K562 (cell line): ENCODE measurements at regions not wholly inside any gene's neighbourhood (a gene's known extent, or its start where the extent isn't known, plus 50 kb on each side); places are given as distances from the start of the nearest gene placed in this dataset.

Source experiments
- ATAC-seq: fragments of 200-7000 bp; cut with Tn5 transposase; 3 replicates; pipeline ENCODE4 v1.9.1; 2020; ENCODE audit warnings: moderate library complexity
- BruUV-seq: library from RNA; stranded (reverse); fragments of 400-500 nt; replicated peaks from 2 replicates; lab custom pipeline; 2021; lab: Mats Ljungman, UMichigan
- CTCF ChIA-PET: fragments of 300-600 bp; formaldehyde crosslinking; extraction: SDS; loops from one replicate; lab custom pipeline; 2021; ENCODE audit warnings: low intra/inter-chr PET ratio; lab: Yijun Ruan, JAX
- POLR2A ChIA-PET: fragments of 300-600, 350-650 bp; sonication (Branson Sonifier 250); formaldehyde crosslinking; extraction: SDS; loops from one replicate; lab custom pipeline; 2021; ENCODE audit warnings: antibody characterized with exemption, inconsistent platforms; lab: Yijun Ruan, JAX
- DNase-seq, 4 experiments: peaks; one replicate each; pipeline versions ENCODE4 v3.0.0 to v3.0.0-alpha.2; 2011 to 2018; ENCODE audit warnings: low spot score in 3 of 4, mixed read lengths in 3 of 4; ENCODE audit errors: extremely low read depth in 1 of 4
- FAIRE-seq: peaks from 2 replicates; lab custom pipeline; 2011; peaks lifted over from hg19 to GRCh38; lab: Jason Lieb, UNC
- H2AFZ ChIP-seq: 2 replicates; pipeline ENCODE4 v1.6.0; 2011; ENCODE audit warnings: low read depth, low read length, control low read depth, inconsistent platforms
- H3K27ac ChIP-seq: fragments of 200-600 bp; 3 replicates; pipeline ENCODE4 v1.8.0; 2011; ENCODE audit warnings: low read depth, mild to moderate bottlenecking, control low read depth, inconsistent platforms, low read length, moderate library complexity, mixed read lengths; ENCODE audit errors: extremely low read depth
- H3K27me3 ChIP-seq, 2 experiments: fragments of 300-600 bp in 1 of 2; 2 replicates in 1 of 2; 3 replicates in 1 of 2; pipeline versions ENCODE4 v1.6.0 to v1.8.0; 2011; ENCODE audit warnings: inconsistent platforms in 2 of 2, low read length in 2 of 2, mild to moderate bottlenecking in 1 of 2, mixed read lengths in 1 of 2, moderate library complexity in 1 of 2; ENCODE audit not compliant: control insufficient read depth in 2 of 2, insufficient read depth in 2 of 2
- H3K36me3 ChIP-seq: fragments of 300-600 bp; 3 replicates; pipeline ENCODE4 v1.8.0; 2011; ENCODE audit warnings: mild to moderate bottlenecking, low read length, inconsistent platforms; ENCODE audit not compliant: control insufficient read depth, insufficient read depth
- H3K4me1 ChIP-seq, 2 experiments: fragments of 200-600 bp in 1 of 2; replicated peaks in 1 of 2; 2 replicates in 1 of 2; 3 replicates in 1 of 2; pipeline versions ENCODE4 v1.5.1 to v1.8.0; 2011; ENCODE audit warnings: inconsistent platforms in 2 of 2, low read length in 2 of 2, mild to moderate bottlenecking in 1 of 2, mixed read lengths in 1 of 2, moderate library complexity in 1 of 2; ENCODE audit not compliant: control insufficient read depth in 2 of 2, insufficient read depth in 2 of 2
- H3K4me2 ChIP-seq: 2 replicates; pipeline ENCODE4 v1.6.1; 2011; ENCODE audit warnings: low read length, control low read depth, inconsistent platforms, mixed read lengths; ENCODE audit not compliant: insufficient read depth
- H3K4me3 ChIP-seq: fragments of 200-600 bp; sonication (generic), shearing (Covaris generic); 2 replicates; pipeline ENCODE4 v1.5.1; 2016; ENCODE audit warnings: control low read depth, inconsistent platforms
- H3K79me2 ChIP-seq: fragments of 200-600 bp; 3 replicates; pipeline ENCODE4 v1.8.0; 2011; ENCODE audit warnings: low read length, inconsistent platforms; ENCODE audit not compliant: control insufficient read depth, insufficient read depth
- H3K9ac ChIP-seq, 2 experiments: 2 replicates each; pipeline versions ENCODE4 v1.6.0 to v1.6.1; 2011; ENCODE audit warnings: low read depth in 2 of 2, low read length in 2 of 2, control low read depth in 1 of 2, inconsistent platforms in 1 of 2, mild to moderate bottlenecking in 1 of 2, mixed read lengths in 1 of 2; ENCODE audit not compliant: insufficient read depth in 1 of 2
- H3K9me1 ChIP-seq: one replicate; pipeline ENCODE4 v1.6.0; 2011; ENCODE audit warnings: inconsistent platforms, mild to moderate bottlenecking, low read length, moderate library complexity; ENCODE audit not compliant: control insufficient read depth, insufficient read depth
- H3K9me3 ChIP-seq: replicated peaks from 2 replicates; pipeline ENCODE4 v1.5.1; 2011; ENCODE audit warnings: low read depth, low read length, inconsistent platforms; ENCODE audit not compliant: control insufficient read depth, insufficient read depth
- H4K20me1 ChIP-seq: replicated peaks from 2 replicates; pipeline ENCODE4 v1.6.1; 2011; ENCODE audit warnings: low read length, inconsistent platforms, mixed read lengths; ENCODE audit not compliant: control insufficient read depth, insufficient read depth
- FOXA3 ChIP-seq, 2 experiments: fragments of 450-650 bp in 1 of 2; sonication (generic) in 1 of 2; formaldehyde crosslinking; IDR thresholded peaks in 1 of 2; conservative IDR thresholded peaks in 1 of 2; 2 replicates each; pipeline versions ENCODE4 v1.4.0 to v1.8.0; 2020 to 2022; ENCODE audit warnings: mild to moderate bottlenecking in 2 of 2, missing genetic modification reagents in 1 of 2
- NR4A1 ChIP-seq, 2 experiments: fragments of 250-450 bp in 1 of 2; fragments of 450-650 bp in 1 of 2; sonication (Bioruptor Pico) in 1 of 2; IDR thresholded peaks; 2 replicates each; pipeline versions ENCODE4 v1.4.0 to v1.6.1; 2016 to 2020; ENCODE audit warnings: mild to moderate bottlenecking in 2 of 2, missing compliant biosample characterization in 1 of 2, missing genetic modification characterization in 1 of 2, moderate library complexity in 1 of 2
- SRSF9 ChIP-seq: fragments of 200-400 bp; formaldehyde crosslinking; IDR thresholded peaks from 2 replicates; pipeline ENCODE4 v1.6.1; 2017; ENCODE audit warnings: low read depth, low read length, borderline replicate concordance
- ZNF324 ChIP-seq: fragments of 250-450 bp; sonication (Bioruptor Pico); IDR thresholded peaks from 2 replicates; pipeline ENCODE4 v1.4.0; 2020; ENCODE audit warnings: mild to moderate bottlenecking
- WGBS: fragments of 100-300 bp; shearing (Covaris generic); methylation state at CpG from one replicate; pipeline ENCODE4 v1.1.6; 2016; ENCODE audit warnings: low coverage, mixed read lengths; ENCODE audit not compliant: insufficient coverage; ENCODE audit errors: missing lambda C conversion rate; 5-methylcytosine and 5-hydroxymethylcytosine counted together
- in situ Hi-C: fragments of 300-500 bp; cut with MboI; formaldehyde crosslinking; loops from 4 replicates; pipeline ENCODE4 v1.15.0; 2018; ENCODE audit warnings: inconsistent platforms, mixed read lengths
- intact Hi-C: fragments of 100-400 bp; cut with micrococcal nuclease; formaldehyde crosslinking; loops from 2 replicates; pipeline ENCODE4 v1.14.2; 2022
- TF ChIP-seq, protein P1 (sequence below): sonication (generic); formaldehyde crosslinking; IDR thresholded peaks from 2 replicates; pipeline ENCODE4 v1.8.1; 2022; ENCODE audit warnings: missing genetic modification reagents
- TF ChIP-seq, protein P2 (sequence below), 2 experiments: fragments of 450-650 bp in 1 of 2; sonication (generic) in 1 of 2; formaldehyde crosslinking in 1 of 2; IDR thresholded peaks; 2 replicates each; pipeline versions ENCODE4 v1.7.1 to v1.9.0; 2016 to 2022; ENCODE audit warnings: inconsistent platforms in 1 of 2, mild to moderate bottlenecking in 1 of 2, missing genetic modification reagents in 1 of 2

DNA sequence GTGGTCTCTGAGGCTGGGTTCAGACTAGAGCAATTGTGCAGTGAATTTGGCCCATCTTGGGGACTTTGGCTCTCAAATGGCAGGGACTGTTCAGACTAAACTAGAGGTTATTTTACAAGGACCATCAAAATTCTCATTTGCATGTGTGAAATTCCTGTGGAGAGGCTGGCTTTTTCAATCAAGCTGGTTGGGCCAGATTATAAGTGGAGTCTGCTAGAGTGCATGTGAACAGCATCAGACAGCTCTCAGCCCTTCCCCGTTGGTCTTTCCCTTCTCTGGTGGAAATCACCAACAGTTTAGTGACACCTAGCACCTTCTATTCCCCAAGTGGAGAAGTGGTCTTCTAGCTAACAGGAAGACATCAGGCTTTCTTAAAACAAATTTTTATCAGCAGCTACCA is 301.3 kb downstream of the CWC27 start:
- no peak for FAIRE-seq
- CTCF ChIA-PET: no interaction called here

More for the DNA sequence above, 301.3 kb downstream of the CWC27 start:
- POLR2A ChIA-PET: no interaction called here
- Histone ChIP-seq H2AFZ (no peak overlapping the region), H3K27ac (no peak overlapping the region), H3K4me2 (no peak overlapping the region), H3K4me1 (no peaks in the 10 kb centered on the region), H3K27me3 (no peaks in the 10 kb centered on the region; a peak in 2 of 5 replicates), H3K4me3 (no peak overlapping the region), H3K9me1 (no peaks in the 10 kb centered on the region), H3K79me2 (no peaks in the 10 kb centered on the region), H3K36me3 (no peaks in the 10 kb centered on the region), H3K9ac (no peak overlapping the region), H4K20me1 (no peaks in the 10 kb centered on the region), H3K9me3 (no peaks in the 10 kb centered on the region)
- in situ Hi-C loops (no loop called here), intact Hi-C loops (no loop called here)
- TF ChIP-seq ZNF324 (CRISPR knock-in tag) (no peak), NR4A1 (CRISPR knock-in tag; IDR thresholded peaks at IDR 0.05) (no peak), NR4A1 (tag; IDR thresholded peaks at IDR 0.05) (no peak), FOXA3 (CRISPR knock-in tag; conservative IDR thresholded peaks at IDR 0.05 in 1 of 2, IDR thresholded peaks at IDR 0.05 in 1 of 2) (no peak), SRSF9 (no peak)
- TF ChIP-seq, protein P1, sequence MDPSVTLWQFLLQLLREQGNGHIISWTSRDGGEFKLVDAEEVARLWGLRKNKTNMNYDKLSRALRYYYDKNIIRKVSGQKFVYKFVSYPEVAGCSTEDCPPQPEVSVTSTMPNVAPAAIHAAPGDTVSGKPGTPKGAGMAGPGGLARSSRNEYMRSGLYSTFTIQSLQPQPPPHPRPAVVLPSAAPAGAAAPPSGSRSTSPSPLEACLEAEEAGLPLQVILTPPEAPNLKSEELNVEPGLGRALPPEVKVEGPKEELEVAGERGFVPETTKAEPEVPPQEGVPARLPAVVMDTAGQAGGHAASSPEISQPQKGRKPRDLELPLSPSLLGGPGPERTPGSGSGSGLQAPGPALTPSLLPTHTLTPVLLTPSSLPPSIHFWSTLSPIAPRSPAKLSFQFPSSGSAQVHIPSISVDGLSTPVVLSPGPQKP: no peak
- TF ChIP-seq, protein P2, sequence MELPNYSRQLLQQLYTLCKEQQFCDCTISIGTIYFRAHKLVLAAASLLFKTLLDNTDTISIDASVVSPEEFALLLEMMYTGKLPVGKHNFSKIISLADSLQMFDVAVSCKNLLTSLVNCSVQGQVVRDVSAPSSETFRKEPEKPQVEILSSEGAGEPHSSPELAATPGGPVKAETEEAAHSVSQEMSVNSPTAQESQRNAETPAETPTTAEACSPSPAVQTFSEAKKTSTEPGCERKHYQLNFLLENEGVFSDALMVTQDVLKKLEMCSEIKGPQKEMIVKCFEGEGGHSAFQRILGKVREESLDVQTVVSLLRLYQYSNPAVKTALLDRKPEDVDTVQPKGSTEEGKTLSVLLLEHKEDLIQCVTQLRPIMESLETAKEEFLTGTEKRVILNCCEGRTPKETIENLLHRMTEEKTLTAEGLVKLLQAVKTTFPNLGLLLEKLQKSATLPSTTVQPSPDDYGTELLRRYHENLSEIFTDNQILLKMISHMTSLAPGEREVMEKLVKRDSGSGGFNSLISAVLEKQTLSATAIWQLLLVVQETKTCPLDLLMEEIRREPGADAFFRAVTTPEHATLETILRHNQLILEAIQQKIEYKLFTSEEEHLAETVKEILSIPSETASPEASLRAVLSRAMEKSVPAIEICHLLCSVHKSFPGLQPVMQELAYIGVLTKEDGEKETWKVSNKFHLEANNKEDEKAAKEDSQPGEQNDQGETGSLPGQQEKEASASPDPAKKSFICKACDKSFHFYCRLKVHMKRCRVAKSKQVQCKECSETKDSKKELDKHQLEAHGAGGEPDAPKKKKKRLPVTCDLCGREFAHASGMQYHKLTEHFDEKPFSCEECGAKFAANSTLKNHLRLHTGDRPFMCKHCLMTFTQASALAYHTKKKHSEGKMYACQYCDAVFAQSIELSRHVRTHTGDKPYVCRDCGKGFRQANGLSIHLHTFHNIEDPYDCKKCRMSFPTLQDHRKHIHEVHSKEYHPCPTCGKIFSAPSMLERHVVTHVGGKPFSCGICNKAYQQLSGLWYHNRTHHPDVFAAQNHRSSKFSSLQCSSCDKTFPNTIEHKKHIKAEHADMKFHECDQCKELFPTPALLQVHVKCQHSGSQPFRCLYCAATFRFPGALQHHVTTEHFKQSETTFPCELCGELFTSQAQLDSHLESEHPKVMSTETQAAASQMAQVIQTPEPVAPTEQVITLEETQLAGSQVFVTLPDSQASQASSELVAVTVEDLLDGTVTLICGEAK (IDR thresholded peaks at IDR 0.05): no peak
- TF ChIP-seq, protein P2 (CRISPR knock-in tag; IDR thresholded peaks at IDR 0.05): no peak
- 0% methylated on average over 1 of the region's 1 CpG for WGBS
- no TSS peak for BruUV-seq
- ATAC-seq (no peak), DNase-seq (no peak)
